ENCODE measurements at regions not wholly inside any gene's neighbourhood (a gene's known extent, or its start where the extent isn't known, plus 50 kb on each side); places are given as distances from the start of the nearest gene placed in this dataset.
A peak's percentile ranks its signal among the peaks of the same experiment; 100 is the strongest.

- H3K4me3 ChIP-seq (replicated peaks in 1 of 2; ENCODE audit: low read depth in 1 of 2, low read length in 2 of 2), result no peak overlapping the region
- BruUV-seq (replicated peaks), result no TSS peak
- CTCF ChIA-PET, result interaction anchor here (1.3 kb wide), 1 partner anchor 19 kb away, joined by 3 read pairs; no protein-coding TSS in a partner anchor
Observed at GRCh38 chr10:113282564-113282963, 270.3 kb upstream of the HABP2 start.

GRCh38 chr10:113283189-113283588 lies 269.7 kb upstream of the HABP2 start:
- Histone ChIP-seq H3K79me2 (ENCODE audit: insufficient read depth, low read length) (no peaks in the 10 kb centered on the region), H3K27me3 (ENCODE audit: insufficient read depth, low read length) (no peaks in the 10 kb centered on the region), H3K9me3 (ENCODE audit: control insufficient read depth in 1 of 2, insufficient read depth in 1 of 2, low read depth in 1 of 2, low read length in 2 of 2) (no peaks in the 10 kb centered on the region), H3K36me3 (ENCODE audit: control insufficient read depth in 1 of 2, insufficient read depth in 2 of 2, low read length in 2 of 2) (no peaks in the 10 kb centered on the region), H3K27ac (ENCODE audit: low read depth, low read length) (no peak overlapping the region), H3K9ac (ENCODE audit: low read length) (no peak overlapping the region), H3K4me3 (replicated peaks in 1 of 2; ENCODE audit: low read depth in 1 of 2, low read length in 2 of 2) (no peak overlapping the region), H4K20me1 (ENCODE audit: insufficient read depth) (no peaks in the 10 kb centered on the region), H2AFZ (ENCODE audit: low read depth, low read length, poor library complexity, severe bottlenecking) (no peak overlapping the region), H3K9me2 (ENCODE audit: insufficient read depth) (no peaks in the 10 kb centered on the region), H3K4me2 (ENCODE audit: low read length) (no peak overlapping the region), H3K4me1 (ENCODE audit: control insufficient read depth in 1 of 2, insufficient read depth in 2 of 2, low read length in 2 of 2) (no peaks in the 10 kb centered on the region)
- CTCF ChIA-PET, result interaction anchor here (0.7 to 1.3 kb wide), 2 partner anchors 19 to 102 kb away, joined by 3 read pairs; no protein-coding TSS in a partner anchor
- peak; percentile 92 for ATAC-seq
- intact Hi-C loops (cut with micrococcal nuclease), result no loop called here
- POLR2A ChIA-PET, result no interaction called here
- no peak for TF ChIP-seq SP1 (IDR thresholded peaks at IDR 0.05; ENCODE audit: low read depth)
- TF ChIP-seq ZNF274 (IDR thresholded peaks at IDR 0.05; ENCODE audit: low read depth, low read length), result no peak
- TF ChIP-seq ATF3 (IDR thresholded peaks at IDR 0.05), result no peak
- peak; percentile 36 to 70 (median 58); a peak in 5 of 6 replicates for TF ChIP-seq CTCF (IDR thresholded peaks at IDR 0.05 in 2 of 3, conservative IDR thresholded peaks at IDR 0.05 in 1 of 3; ENCODE audit: borderline replicate concordance in 1 of 3, insufficient read depth in 1 of 3, low read depth in 2 of 3, low read length in 2 of 3)
- TF ChIP-seq RAD21 (IDR thresholded peaks at IDR 0.05; ENCODE audit: low read depth), result peak; percentile 44
- no peak for TF ChIP-seq SIN3A (IDR thresholded peaks at IDR 0.05; ENCODE audit: low read depth)
- no peak for TF ChIP-seq EZH2 (IDR thresholded peaks at IDR 0.05)
- no peak for TF ChIP-seq POLR2A (IDR thresholded peaks at IDR 0.05; ENCODE audit: borderline replicate concordance, extremely low read depth, insufficient read depth, insufficient read length)
- no peak for TF ChIP-seq EZH2phosphoT487 (IDR thresholded peaks at IDR 0.05; ENCODE audit: borderline replicate concordance)
- no peak for TF ChIP-seq CEBPB (IDR thresholded peaks at IDR 0.05; ENCODE audit: low read depth)
- TF ChIP-seq ZBTB33 (IDR thresholded peaks at IDR 0.05; ENCODE audit: extremely low read depth, insufficient replicate concordance, low read length), result no peak
- no TSS peak for BruUV-seq (replicated peaks)
- peak; percentile 48 for DNase-seq (ENCODE audit: low read depth, low spot score)
- RAD21 ChIA-PET (ENCODE audit: low non-redundant PET in 1 of 2, low total read pairs in 2 of 2, uncharacterized antibody in 2 of 2, unreplicated experiment in 2 of 2), result no interaction called here

More at GRCh38 chr10:113282564-113282963, 270.3 kb upstream of the HABP2 start:
- ChIA-PET RAD21 (ENCODE audit: low non-redundant PET in 1 of 2, low total read pairs in 2 of 2, uncharacterized antibody in 2 of 2, unreplicated experiment in 2 of 2) (no interaction called here), POLR2A (no interaction called here)
- H3K27me3 ChIP-seq (ENCODE audit: insufficient read depth, low read length), result no peaks in the 10 kb centered on the region
- no peaks in the 10 kb centered on the region for H3K4me1 ChIP-seq (ENCODE audit: control insufficient read depth in 1 of 2, insufficient read depth in 2 of 2, low read length in 2 of 2)
- no peak overlapping the region for H2AFZ ChIP-seq (ENCODE audit: low read depth, low read length, poor library complexity, severe bottlenecking)
- intact Hi-C loops (cut with micrococcal nuclease), result no loop called here
- no peaks in the 10 kb centered on the region for H4K20me1 ChIP-seq (ENCODE audit: insufficient read depth)
- no peak overlapping the region for H3K9ac ChIP-seq (ENCODE audit: low read length)
- no peaks in the 10 kb centered on the region for H3K9me2 ChIP-seq (ENCODE audit: insufficient read depth)
- H3K79me2 ChIP-seq (ENCODE audit: insufficient read depth, low read length), result no peaks in the 10 kb centered on the region
- no peaks in the 10 kb centered on the region for H3K36me3 ChIP-seq (ENCODE audit: control insufficient read depth in 1 of 2, insufficient read depth in 2 of 2, low read length in 2 of 2)
- ATAC-seq (no peak), DNase-seq (ENCODE audit: low read depth, low spot score) (no peak)
- TF ChIP-seq RAD21 (IDR thresholded peaks at IDR 0.05; ENCODE audit: low read depth) (no peak), TCF7L2 (IDR thresholded peaks at IDR 0.05; ENCODE audit: borderline replicate concordance, extremely low read depth, insufficient read depth, insufficient read length) (no peak)
- no peak overlapping the region for H3K4me2 ChIP-seq (ENCODE audit: low read length)
- H3K9me3 ChIP-seq (ENCODE audit: control insufficient read depth in 1 of 2, insufficient read depth in 1 of 2, low read depth in 1 of 2, low read length in 2 of 2), result no peaks in the 10 kb centered on the region
- no peak overlapping the region for H3K27ac ChIP-seq (ENCODE audit: low read depth, low read length)
